Neural crest cell (in vitro differentiated cells): ENCODE measurements at regions not wholly inside any gene's neighbourhood (a gene's known extent, or its start where the extent isn't known, plus 50 kb on each side); places are given as distances from the start of the nearest gene placed in this dataset.

ENCODE experiments used
- DNase-seq: peaks from one replicate; pipeline ENCODE4 v3.0.0; 2021; ENCODE audit warnings: low read depth, mixed read lengths, low spot score
- H3K27ac Mint-ChIP-seq: one replicate; pipeline ENCODE4 v1.8.0; 2021; ENCODE audit warnings: mild to moderate bottlenecking, mixed read lengths; ENCODE audit not compliant: unreplicated experiment
- H3K27me3 Mint-ChIP-seq: 2 replicates; pipeline ENCODE4 v1.8.0; 2021; ENCODE audit warnings: low read depth, mild to moderate bottlenecking, mixed read lengths
- H3K36me3 Mint-ChIP-seq: 2 replicates; pipeline ENCODE4 v1.8.0; 2021; ENCODE audit warnings: low read depth, mild to moderate bottlenecking, mixed read lengths
- H3K4me1 Mint-ChIP-seq: 2 replicates; pipeline ENCODE4 v1.8.0; 2021; ENCODE audit warnings: mixed read lengths
- H3K4me3 Mint-ChIP-seq: one replicate; pipeline ENCODE4 v1.8.0; 2021; ENCODE audit warnings: mild to moderate bottlenecking, mixed read lengths
- H3K9me3 Mint-ChIP-seq: 2 replicates; pipeline ENCODE4 v1.8.0; 2021; ENCODE audit warnings: mixed read lengths
- CTCF ChIP-seq: fragments of 200-600 bp; sonication (generic); conservative IDR thresholded peaks from 2 replicates; pipeline ENCODE4 v1.5.0; 2021; ENCODE audit warnings: antibody characterized with exemption, mild to moderate bottlenecking

DNA sequence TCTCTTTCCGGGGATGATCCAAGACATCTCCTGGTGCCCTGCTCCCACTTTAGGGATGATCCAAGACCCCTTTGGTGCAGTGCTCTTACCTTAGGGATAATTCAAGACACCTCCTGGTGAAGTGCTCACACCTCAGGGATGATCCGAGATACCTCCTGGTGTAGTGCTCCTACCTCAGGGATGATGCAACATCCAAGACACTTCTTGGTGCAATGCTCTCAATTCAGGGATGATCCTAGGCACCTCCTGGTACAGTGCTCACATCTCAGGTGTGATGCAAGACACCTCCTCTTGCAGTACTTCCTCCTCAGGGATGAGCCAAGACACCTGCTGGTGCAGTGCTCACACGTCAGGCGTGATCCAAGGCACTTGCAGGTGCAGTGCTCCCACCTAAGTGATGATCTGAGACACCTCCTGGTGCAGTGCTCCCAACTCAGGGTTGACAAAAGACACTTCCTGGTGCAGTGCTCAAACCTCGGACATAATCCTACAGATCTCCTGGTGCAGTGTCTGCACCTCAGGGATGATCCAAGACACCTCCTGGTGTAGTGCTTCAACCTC, 122.3 kb downstream of the ASB1 start:
- Mint-ChIP-seq H3K4me1 (no peaks in the 10 kb centered on the region), H3K27me3 (no peaks in the 10 kb centered on the region), H3K4me3 (no peak overlapping the region), H3K36me3 (peaks cover 3% of the 10 kb centered on the region), H3K9me3 (peaks cover 3% of the 10 kb centered on the region), H3K27ac (no peak overlapping the region)
- no peak for TF ChIP-seq CTCF
- DNase-seq: no peak

- no peaks in the 10 kb centered on the region for H3K27me3 Mint-ChIP-seq
- peaks cover 3% of the 10 kb centered on the region for H3K9me3 Mint-ChIP-seq
- H3K4me3 Mint-ChIP-seq: no peak overlapping the region
- no peak for TF ChIP-seq CTCF
- no peaks in the 10 kb centered on the region for H3K4me1 Mint-ChIP-seq
- DNase-seq: no peak
- no peak overlapping the region for H3K27ac Mint-ChIP-seq
- H3K36me3 Mint-ChIP-seq: peaks cover 3% of the 10 kb centered on the region
These were observed 123.1 kb downstream of the ASB1 start for GRCh38 chr2:238549866-238550265.

GRCh38 chr2:238551091-238551490, 124.4 kb downstream of the ASB1 start:
- no peaks in the 10 kb centered on the region for H3K4me1 Mint-ChIP-seq
- DNase-seq: no peak
- H3K27me3 Mint-ChIP-seq: no peaks in the 10 kb centered on the region
- H3K4me3 Mint-ChIP-seq: no peak overlapping the region
- peaks cover 1% of the 10 kb centered on the region for H3K9me3 Mint-ChIP-seq
- no peak overlapping the region for H3K27ac Mint-ChIP-seq
- H3K36me3 Mint-ChIP-seq: peaks cover 2% of the 10 kb centered on the region
- TF ChIP-seq CTCF: no peak

DNA sequence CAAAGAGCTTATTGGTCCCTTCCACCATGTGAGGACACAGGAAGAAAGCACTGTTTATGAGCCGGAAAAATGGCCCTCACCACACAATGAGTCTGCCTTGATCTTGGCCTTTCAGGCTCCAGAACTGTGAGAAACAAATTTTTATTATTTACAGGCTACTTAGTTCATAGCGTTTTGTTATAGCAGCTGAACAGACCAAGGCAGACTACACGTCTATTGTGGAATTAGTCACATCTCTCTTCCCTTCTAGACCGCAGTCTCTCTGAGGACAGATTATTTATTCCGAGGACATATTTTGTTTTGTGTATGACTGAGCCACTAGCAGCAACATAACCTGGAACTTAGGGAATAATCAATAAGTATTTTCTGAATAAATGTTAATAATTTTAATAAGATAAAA, 125.5 kb downstream of the ASB1 start:
- no peaks in the 10 kb centered on the region for H3K4me1 Mint-ChIP-seq
- TF ChIP-seq CTCF: no peak
- H3K27ac Mint-ChIP-seq: no peak overlapping the region
- no peak for DNase-seq
- no peaks in the 10 kb centered on the region for H3K9me3 Mint-ChIP-seq
- no peaks in the 10 kb centered on the region for H3K27me3 Mint-ChIP-seq
- no peaks in the 10 kb centered on the region for H3K36me3 Mint-ChIP-seq
- no peak overlapping the region for H3K4me3 Mint-ChIP-seq

DNA sequence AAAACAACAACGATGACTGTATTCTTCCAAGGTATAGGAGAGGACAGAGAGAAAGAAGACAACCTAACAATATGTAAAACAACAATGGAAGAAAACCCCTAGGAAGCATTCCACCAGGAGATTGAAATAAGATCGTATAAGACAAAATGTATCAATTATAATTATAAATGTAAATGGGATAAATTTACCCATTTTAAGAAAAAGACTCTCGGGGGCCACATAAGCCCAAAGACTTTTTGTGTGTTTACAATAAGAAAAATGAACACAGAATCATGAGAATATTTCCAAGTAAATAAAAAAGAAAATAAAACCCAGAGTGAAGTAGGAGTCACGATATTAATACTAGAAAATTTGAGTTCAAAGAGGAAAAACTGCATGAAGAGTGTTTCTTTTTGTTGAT, 126.4 kb downstream of the ASB1 start:
- DNase-seq: no peak
- H3K9me3 Mint-ChIP-seq: no peaks in the 10 kb centered on the region
- H3K36me3 Mint-ChIP-seq: no peaks in the 10 kb centered on the region
- no peaks in the 10 kb centered on the region for H3K4me1 Mint-ChIP-seq
- no peaks in the 10 kb centered on the region for H3K27me3 Mint-ChIP-seq
- TF ChIP-seq CTCF: no peak
- no peak overlapping the region for H3K4me3 Mint-ChIP-seq
- no peak overlapping the region for H3K27ac Mint-ChIP-seq
